ENCODE measurements at regions not wholly inside any gene's neighbourhood (a gene's known extent, or its start where the extent isn't known, plus 50 kb on each side); places are given as distances from the start of the nearest gene placed in this dataset.

DNA sequence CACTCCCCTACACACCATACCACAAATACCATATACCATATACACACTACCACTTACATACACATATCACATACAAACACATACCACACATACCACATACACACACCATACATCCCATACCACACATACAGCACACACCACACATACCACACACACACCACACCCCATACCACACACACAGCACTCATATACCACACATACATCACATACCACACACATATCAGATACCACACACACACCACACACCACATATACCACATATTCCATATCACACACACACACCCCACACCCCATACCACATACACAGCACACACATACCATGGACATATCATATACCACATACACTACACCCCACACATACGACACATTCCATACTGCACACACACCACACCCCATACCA is 276.6 kb downstream of the GADD45G start:
- TF ChIP-seq, protein P1, sequence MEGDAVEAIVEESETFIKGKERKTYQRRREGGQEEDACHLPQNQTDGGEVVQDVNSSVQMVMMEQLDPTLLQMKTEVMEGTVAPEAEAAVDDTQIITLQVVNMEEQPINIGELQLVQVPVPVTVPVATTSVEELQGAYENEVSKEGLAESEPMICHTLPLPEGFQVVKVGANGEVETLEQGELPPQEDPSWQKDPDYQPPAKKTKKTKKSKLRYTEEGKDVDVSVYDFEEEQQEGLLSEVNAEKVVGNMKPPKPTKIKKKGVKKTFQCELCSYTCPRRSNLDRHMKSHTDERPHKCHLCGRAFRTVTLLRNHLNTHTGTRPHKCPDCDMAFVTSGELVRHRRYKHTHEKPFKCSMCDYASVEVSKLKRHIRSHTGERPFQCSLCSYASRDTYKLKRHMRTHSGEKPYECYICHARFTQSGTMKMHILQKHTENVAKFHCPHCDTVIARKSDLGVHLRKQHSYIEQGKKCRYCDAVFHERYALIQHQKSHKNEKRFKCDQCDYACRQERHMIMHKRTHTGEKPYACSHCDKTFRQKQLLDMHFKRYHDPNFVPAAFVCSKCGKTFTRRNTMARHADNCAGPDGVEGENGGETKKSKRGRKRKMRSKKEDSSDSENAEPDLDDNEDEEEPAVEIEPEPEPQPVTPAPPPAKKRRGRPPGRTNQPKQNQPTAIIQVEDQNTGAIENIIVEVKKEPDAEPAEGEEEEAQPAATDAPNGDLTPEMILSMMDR (IDR thresholded peaks at IDR 0.05): no peak
- no peak for TF ChIP-seq POLR2A (IDR thresholded peaks at IDR 0.05)
